HL-60 (cell line): ENCODE measurements at regions not wholly inside any gene's neighbourhood (a gene's known extent, or its start where the extent isn't known, plus 50 kb on each side); places are given as distances from the start of the nearest gene placed in this dataset.

Experiments
- DNase-seq, 2 experiments: peaks; one replicate each; pipeline ENCODE4 v3.0.0-alpha.2; 2010 to 2020; ENCODE audit warnings: low read depth in 1 of 2, low spot score in 1 of 2
- H3K27ac ChIP-seq: fragments of 250-450 bp; sonication (Bioruptor Pico); replicated peaks from 2 replicates; pipeline ENCODE4 v1.5.1; 2020; ENCODE audit warnings: mild to moderate bottlenecking, moderate library complexity
- H3K27me3 ChIP-seq: fragments of 250-450 bp; sonication (Bioruptor Pico); 2 replicates; pipeline ENCODE4 v1.5.1; 2021; ENCODE audit warnings: mild to moderate bottlenecking, moderate library complexity; ENCODE audit not compliant: insufficient read depth, poor library complexity, severe bottlenecking
- H3K4me3 ChIP-seq: replicated peaks from 2 replicates; pipeline ENCODE4 v1.5.1; 2011; ENCODE audit warnings: mild to moderate bottlenecking, control low read depth, low read length; ENCODE audit not compliant: insufficient read depth
- CTCF ChIP-seq: IDR thresholded peaks from one replicate; pipeline ENCODE4 v1.5.1; 2011; ENCODE audit warnings: low read length, control low read depth, inconsistent platforms; ENCODE audit not compliant: insufficient read depth
- GABPA ChIP-seq: IDR thresholded peaks from 2 replicates; pipeline ENCODE4 v1.6.1; 2012; ENCODE audit warnings: low read depth
- POLR2AphosphoS5 ChIP-seq: IDR thresholded peaks from 2 replicates; pipeline ENCODE4 v1.6.1; 2012; ENCODE audit warnings: low read depth
- SPI1 ChIP-seq: IDR thresholded peaks from 2 replicates; pipeline ENCODE4 v1.6.1; 2012; ENCODE audit warnings: low read depth, mild to moderate bottlenecking, borderline replicate concordance
- TF ChIP-seq, protein P1 (sequence below): IDR thresholded peaks from 2 replicates; pipeline ENCODE4 v1.6.1; 2012; ENCODE audit warnings: low read depth; ENCODE audit not compliant: insufficient replicate concordance

DNA sequence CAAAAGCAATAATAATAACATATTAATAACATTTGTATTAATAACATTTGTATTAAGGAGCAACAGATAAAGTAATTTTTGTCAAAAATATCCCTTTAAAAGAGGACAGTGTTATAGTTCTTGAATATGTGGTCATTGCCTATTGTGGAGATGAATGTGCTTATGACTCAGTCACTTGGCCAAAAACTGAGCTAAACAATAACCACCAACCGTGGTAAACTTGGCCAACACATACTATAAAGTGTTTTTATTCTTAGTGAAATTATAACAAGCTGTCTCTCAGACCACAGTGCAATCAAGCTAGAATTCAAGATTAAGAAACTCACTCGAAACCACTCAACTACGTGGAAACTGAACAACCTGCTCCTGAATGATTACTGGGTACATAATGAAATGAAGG is 159.2 kb upstream of the PLPPR1 start:
- TF ChIP-seq, protein P1, sequence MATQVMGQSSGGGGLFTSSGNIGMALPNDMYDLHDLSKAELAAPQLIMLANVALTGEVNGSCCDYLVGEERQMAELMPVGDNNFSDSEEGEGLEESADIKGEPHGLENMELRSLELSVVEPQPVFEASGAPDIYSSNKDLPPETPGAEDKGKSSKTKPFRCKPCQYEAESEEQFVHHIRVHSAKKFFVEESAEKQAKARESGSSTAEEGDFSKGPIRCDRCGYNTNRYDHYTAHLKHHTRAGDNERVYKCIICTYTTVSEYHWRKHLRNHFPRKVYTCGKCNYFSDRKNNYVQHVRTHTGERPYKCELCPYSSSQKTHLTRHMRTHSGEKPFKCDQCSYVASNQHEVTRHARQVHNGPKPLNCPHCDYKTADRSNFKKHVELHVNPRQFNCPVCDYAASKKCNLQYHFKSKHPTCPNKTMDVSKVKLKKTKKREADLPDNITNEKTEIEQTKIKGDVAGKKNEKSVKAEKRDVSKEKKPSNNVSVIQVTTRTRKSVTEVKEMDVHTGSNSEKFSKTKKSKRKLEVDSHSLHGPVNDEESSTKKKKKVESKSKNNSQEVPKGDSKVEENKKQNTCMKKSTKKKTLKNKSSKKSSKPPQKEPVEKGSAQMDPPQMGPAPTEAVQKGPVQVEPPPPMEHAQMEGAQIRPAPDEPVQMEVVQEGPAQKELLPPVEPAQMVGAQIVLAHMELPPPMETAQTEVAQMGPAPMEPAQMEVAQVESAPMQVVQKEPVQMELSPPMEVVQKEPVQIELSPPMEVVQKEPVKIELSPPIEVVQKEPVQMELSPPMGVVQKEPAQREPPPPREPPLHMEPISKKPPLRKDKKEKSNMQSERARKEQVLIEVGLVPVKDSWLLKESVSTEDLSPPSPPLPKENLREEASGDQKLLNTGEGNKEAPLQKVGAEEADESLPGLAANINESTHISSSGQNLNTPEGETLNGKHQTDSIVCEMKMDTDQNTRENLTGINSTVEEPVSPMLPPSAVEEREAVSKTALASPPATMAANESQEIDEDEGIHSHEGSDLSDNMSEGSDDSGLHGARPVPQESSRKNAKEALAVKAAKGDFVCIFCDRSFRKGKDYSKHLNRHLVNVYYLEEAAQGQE = no peak
- TF ChIP-seq POLR2AphosphoS5 = no peak
- no peak for TF ChIP-seq GABPA
- TF ChIP-seq SPI1 = no peak
- no peak for TF ChIP-seq CTCF
- DNase-seq = no peak
- Histone ChIP-seq H3K4me3 (no peak overlapping the region), H3K27ac (no peak overlapping the region), H3K27me3 (no peaks in the 10 kb centered on the region)

- Histone ChIP-seq H3K27ac (no peak overlapping the region), H3K4me3 (no peak overlapping the region), H3K27me3 (no peaks in the 10 kb centered on the region)
- DNase-seq = no peak
- TF ChIP-seq, protein P1 = no peak
- TF ChIP-seq GABPA (no peak), SPI1 (no peak), POLR2AphosphoS5 (no peak), CTCF (no peak)
These were observed 148.6 kb upstream of the PLPPR1 start for GRCh38 chr9:100879884-100880283.

DNA sequence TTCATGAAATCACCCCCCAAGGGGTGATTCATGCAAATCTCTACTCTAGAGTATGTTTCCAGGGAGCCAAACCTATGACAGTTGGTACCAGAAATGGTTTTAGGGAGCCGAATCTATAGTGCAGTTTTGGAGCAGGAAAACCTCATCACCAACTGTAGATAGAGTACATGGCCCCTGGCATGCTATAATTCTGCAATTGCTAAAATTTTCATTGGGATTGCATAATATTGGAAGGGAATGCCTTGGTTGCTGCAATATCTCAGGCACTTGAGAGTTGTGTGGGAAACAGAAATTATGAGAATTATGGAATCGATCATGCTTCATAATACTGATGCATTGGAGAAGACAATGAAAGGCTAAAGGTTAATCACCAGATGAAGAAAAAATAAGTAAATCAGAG is 148.2 kb upstream of the PLPPR1 start:
- no peaks in the 10 kb centered on the region for H3K27me3 ChIP-seq
- no peak for DNase-seq
- H3K27ac ChIP-seq = no peak overlapping the region
- no peak for TF ChIP-seq POLR2AphosphoS5
- TF ChIP-seq GABPA = no peak
- TF ChIP-seq SPI1 = no peak
- TF ChIP-seq, protein P1 = no peak
- TF ChIP-seq CTCF = no peak
- H3K4me3 ChIP-seq = no peak overlapping the region
